Astrocyte of the cerebellum (primary cell): ENCODE measurements at regions not wholly inside any gene's neighbourhood (a gene's known extent, or its start where the extent isn't known, plus 50 kb on each side); places are given as distances from the start of the nearest gene placed in this dataset.
A peak's percentile ranks its signal among the peaks of the same experiment; 100 is the strongest.

Source experiments
- DNase-seq: peaks from one replicate; pipeline ENCODE4 v3.0.0-alpha.2; 2011; ENCODE audit warnings: low read depth
- H3K4me3 ChIP-seq: 2 replicates; pipeline ENCODE4 v1.5.1; 2011; ENCODE audit warnings: mild to moderate bottlenecking, low read depth, low read length, moderate library complexity
- CTCF ChIP-seq: IDR thresholded peaks from 2 replicates; pipeline ENCODE4 v1.5.1; 2012; ENCODE audit warnings: low read length, low read depth, moderate library complexity, mild to moderate bottlenecking; ENCODE audit errors: missing control alignments
- in situ Hi-C: cut with HindIII; loops from 2 replicates; pipeline ENCODE4 v1.10.0; 2017; ENCODE audit warnings: low sequenced_read_pairs

DNA sequence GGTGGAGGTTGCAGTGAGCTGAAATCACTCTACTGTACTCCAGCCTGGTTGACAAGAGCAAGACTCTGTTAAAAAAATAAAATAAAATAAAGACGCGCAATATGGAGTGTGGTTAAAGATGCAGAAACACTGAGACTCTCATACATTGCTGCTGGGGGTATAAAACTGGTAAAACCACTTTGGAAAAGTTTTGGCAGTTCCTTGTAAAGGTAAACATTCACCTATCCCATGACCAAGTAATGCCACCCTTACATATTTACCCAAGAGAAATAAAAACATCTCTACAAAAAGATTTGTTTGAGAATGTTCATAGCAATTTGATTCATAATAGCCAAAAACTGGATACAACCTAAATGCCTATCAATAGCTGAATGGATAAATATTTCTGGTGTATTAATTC is 398.5 kb downstream of the PDCD6IP start:
- DNase-seq, result no peak
- in situ Hi-C loops, result no loop called here
- no peak overlapping the region for H3K4me3 ChIP-seq
- TF ChIP-seq CTCF, result no peak

DNA sequence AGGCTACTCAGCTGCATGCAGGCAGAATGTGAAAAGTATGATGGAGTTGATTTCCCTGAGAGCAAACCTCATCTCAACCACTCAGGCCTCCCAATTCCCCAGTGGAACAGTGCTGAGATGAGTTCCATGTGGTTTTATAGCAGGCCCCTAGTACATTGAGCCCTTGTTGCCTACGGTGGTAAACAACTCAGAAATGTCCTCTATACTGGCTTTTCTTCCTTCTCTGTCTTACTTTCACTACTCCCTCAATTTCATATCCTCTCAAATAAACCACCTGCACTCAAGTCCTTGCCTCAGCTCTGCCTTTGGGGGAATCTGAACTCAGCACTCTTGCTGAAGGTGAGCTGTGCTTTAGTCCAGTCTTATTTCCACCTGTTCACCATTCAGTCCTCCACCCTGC is 399.9 kb downstream of the PDCD6IP start:
- in situ Hi-C loops, result no loop called here
- no peak for TF ChIP-seq CTCF
- no peak for DNase-seq
- no peak overlapping the region for H3K4me3 ChIP-seq

- in situ Hi-C loops, result no loop called here
- TF ChIP-seq CTCF, result no peak
- no peak for DNase-seq
- H3K4me3 ChIP-seq, result no peak overlapping the region
Measured at GRCh38 chr3:34200576-34200975, 402.1 kb downstream of the PDCD6IP start.

DNA sequence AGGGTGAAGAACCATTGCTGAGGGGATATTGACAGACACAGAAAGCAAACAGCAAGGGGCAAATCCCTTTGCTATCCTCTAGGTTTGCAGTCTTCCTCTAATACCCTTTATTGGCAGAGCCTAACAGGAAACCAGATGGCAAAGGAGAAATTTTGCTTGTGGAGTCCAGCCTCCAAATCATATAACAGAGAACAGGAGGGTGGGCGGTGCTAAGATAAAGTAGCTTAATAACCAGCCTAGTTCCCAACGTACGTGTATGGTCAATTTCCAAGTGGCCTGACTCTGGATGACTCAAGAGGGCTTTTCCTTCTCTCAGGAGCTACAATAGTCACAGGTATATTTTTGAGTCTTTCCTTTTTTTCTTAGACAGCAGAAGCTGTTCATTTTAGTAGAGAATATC is 404.5 kb downstream of the PDCD6IP start:
- no peak for DNase-seq
- no peak overlapping the region for H3K4me3 ChIP-seq
- in situ Hi-C loops, result no loop called here
- no peak for TF ChIP-seq CTCF

- in situ Hi-C loops, result no loop called here
- no peak overlapping the region for H3K4me3 ChIP-seq
- TF ChIP-seq CTCF, result no peak
- DNase-seq, result no peak
Measured at GRCh38 chr3:34203386-34203785, 405.0 kb downstream of the PDCD6IP start.

GRCh38 chr3:34207002-34207401 is 408.6 kb downstream of the PDCD6IP start:
- in situ Hi-C loops, result no loop called here
- no peak for TF ChIP-seq CTCF
- peak; percentile 36 for DNase-seq
- no peak overlapping the region for H3K4me3 ChIP-seq

GRCh38 chr3:34207806-34208205 is 409.4 kb downstream of the PDCD6IP start:
- no peak for TF ChIP-seq CTCF
- DNase-seq, result no peak
- H3K4me3 ChIP-seq, result no peak overlapping the region
- in situ Hi-C loops, result no loop called here
